Myocyte (in vitro differentiated cells): ENCODE measurements at regions not wholly inside any gene's neighbourhood (a gene's known extent, or its start where the extent isn't known, plus 50 kb on each side); places are given as distances from the start of the nearest gene placed in this dataset.

ENCODE experiments used
- DNase-seq: peaks from one replicate; pipeline ENCODE4 v3.0.0-alpha.2; 2012; ENCODE audit warnings: low read depth

DNA sequence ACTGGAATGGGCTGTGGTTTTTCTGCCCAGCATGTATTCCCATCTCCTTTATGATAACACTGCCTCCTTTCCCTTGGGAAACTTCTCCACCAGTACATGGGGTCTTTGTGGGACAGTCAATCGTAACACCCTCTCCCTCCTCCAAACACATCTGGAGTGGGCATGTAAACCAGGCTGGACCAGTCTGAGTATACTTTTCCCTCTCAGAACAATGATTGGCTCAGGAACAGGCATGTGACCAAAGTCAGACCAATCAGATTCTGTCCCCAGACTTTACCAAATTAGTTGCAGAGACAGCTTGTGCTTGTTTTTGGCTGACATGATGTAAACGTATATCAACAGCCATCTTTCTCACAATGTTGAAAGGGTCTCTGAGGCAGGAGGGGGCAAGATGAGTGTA, 97.1 kb upstream of the CRBN start:
- no peak for DNase-seq

DNA sequence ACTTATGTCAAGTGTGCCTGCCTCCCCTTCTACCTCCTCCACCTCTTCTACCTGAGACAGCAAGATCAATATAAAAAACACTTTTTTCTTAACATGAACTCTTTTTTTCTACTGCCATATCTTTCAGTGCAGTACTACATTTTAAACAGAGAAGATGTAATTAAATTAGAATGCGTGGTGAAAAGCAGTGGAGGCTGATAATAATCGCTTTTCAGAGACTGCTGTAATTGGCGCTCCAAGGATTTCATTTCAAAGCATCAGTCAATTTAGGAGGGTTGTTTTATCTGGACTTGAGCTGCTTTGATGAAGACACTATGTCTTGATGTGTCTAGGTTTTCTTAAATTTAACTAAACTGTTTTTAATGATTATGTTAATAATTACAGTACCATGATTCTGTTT, 85.3 kb upstream of the CRBN start:
- DNase-seq = no peak

DNA sequence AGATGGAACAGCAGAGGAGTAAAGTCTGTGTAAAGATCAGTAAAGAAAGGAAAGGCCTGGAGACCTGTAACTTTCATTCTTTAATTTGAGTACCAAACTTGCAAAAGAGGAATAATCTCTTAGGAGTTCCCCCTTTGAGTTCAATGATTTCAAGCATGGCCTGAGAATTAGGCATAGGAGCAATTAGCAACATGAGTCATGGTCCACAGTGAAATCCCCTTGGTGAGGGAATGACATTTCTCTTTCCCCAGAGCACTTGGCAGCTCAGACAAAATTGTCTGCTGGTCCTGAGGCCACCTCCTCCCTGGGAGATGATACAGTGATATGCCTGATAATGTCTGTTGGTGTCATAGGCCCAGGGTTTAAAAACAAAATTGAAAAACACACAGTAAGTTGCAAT, 81.4 kb upstream of the CRBN start:
- DNase-seq = no peak

DNA sequence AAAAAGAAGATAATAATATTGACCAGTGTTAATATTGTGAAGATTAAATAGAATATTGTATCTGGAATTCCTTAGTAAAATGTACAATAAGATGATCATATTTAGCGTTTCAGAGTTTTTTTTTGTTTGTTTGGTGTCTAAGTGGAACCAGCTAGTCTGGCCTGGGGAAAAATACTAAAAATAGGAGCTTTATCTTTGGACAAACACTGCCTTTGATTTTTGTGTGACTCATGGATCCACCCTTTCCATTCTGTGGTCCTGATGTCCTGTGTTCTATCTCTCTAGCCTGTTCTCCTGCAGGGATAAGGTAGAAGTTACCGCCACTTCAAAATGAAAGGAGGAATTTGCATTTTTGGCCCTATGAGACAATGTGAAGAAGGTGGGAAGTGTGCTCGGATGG, 79.7 kb upstream of the CRBN start:
- DNase-seq = no peak

DNA sequence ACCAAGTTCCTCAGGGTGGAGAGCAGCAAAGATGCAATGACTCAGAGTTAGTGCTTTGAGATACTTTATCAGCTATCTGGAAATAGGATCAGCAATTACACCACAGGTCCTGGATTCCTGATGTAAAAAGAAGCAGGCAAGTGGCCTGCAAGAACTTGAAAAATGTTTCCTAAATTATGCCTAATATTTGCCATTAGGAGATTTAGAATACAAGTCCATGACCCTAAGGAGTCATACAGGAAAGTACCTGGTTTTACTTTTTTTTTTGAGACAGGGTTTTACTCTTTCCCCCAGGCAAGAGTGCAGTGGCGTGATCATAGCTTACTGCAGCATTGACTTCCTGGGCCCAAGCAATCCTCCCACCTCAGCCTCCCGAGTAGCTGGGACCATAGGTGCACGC, 78.8 kb upstream of the CRBN start:
- no peak for DNase-seq

DNA sequence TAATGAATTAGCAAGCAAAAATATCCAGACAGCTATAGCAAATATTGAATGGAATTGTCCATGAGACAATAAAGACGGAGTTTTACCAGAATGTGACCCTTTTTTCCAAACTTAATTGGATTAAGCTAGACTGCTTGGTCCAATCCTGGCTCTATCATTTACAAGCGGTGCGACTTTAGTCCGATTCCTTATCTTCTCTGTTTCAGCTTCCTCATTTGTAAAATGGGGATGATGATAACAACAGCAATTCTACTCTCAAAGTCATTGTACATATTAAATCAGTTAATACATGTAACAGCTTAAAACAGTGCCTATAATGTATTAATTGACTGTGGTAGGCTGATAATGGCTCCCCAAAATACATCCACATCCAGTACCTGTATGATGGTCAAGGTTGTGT, 62.1 kb upstream of the CRBN start:
- DNase-seq = no peak

DNA sequence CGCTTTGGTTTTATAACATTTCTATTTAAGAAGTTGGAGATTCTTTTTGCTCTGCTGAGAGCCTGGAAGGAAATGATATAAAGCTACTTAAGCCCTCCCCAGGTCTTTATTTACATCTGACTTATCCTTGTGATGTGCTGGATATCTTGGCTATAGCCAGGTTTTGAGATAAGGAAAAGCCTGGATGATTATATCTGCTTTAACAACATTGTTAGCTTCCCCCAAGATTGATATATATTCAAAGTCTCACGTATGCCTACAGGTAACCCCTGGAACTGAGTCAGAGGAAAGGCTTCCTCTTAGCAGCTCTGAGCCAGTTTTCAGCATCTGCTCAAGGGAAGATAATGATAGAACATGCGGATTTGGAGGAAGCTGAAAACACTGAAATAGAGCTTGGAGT, 61.5 kb upstream of the CRBN start:
- no peak for DNase-seq

DNA sequence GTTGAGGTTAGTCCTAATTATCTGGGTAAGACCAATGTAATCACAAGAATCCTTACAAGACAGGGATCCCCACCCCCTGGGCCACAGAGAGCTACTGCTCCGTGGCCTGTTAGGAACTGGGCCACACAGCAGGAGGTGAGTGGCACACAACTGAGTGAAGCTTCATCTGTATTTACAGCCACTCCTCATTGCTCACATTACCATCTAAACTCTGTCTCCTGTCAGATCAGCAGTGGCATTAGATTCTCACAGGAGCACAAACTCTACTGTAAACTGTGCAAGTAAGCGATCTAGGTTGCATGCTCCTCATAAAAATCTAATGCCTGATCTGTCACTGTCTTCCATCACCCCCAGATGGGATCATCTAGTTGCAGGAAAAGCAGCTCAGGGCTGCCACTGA, 58.5 kb upstream of the CRBN start:
- no peak for DNase-seq

DNA sequence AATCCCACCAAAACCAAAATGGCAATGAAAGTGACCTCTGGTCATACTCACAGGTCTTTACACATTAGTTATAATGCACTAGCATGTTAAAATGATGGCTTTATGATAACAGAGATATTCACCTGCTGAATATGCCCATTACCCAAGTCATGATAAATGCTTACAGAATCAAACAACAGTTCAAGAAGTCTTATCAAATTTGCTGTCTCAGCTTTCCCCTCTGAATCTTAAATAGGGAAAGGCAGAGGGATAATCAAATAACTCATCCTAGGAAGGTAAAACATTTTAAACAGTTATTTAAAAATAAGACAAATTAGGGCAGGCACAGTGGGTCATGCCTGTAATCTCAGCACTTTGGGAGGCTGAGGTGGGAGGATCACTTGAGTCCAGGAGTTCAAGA, 52.8 kb upstream of the CRBN start:
- DNase-seq = no peak
